H1 (cell line): ENCODE measurements at regions not wholly inside any gene's neighbourhood (a gene's known extent, or its start where the extent isn't known, plus 50 kb on each side); places are given as distances from the start of the nearest gene placed in this dataset.

Experiments
- SAP30 ChIP-seq: fragments of 300-600 bp; sonication (generic); IDR thresholded peaks from 2 replicates; pipeline ENCODE4 v1.7.1; 2012; ENCODE audit warnings: low read length, moderate library complexity, mild to moderate bottlenecking, inconsistent platforms; ENCODE audit not compliant: insufficient read depth, insufficient replicate concordance
- SUZ12 ChIP-seq: fragments of 200-600 bp; sonication (generic); IDR thresholded peaks from 2 replicates; pipeline ENCODE4 v1.6.1; 2012; ENCODE audit warnings: mild to moderate bottlenecking, inconsistent platforms, low read length, moderate library complexity, mixed read lengths

GRCh38 chr13:40124633-40125015, 469.2 kb downstream of the COG6 start (continued):
- TF ChIP-seq SUZ12 = no peak
- TF ChIP-seq SAP30 = no peak
